ENCODE measurements at regions not wholly inside any gene's neighbourhood (a gene's known extent, or its start where the extent isn't known, plus 50 kb on each side); places are given as distances from the start of the nearest gene placed in this dataset.

GRCh38 chr1:47592296-47593012, 154.6 kb downstream of the FOXD2 start:
- TF ChIP-seq CTCF (conservative IDR thresholded peaks at IDR 0.05) = no peak
- no peak for TF ChIP-seq EZH2 (IDR thresholded peaks at IDR 0.05; ENCODE audit: low read depth)
